A673 (cell line): ENCODE measurements at regions not wholly inside any gene's neighbourhood (a gene's known extent, or its start where the extent isn't known, plus 50 kb on each side); places are given as distances from the start of the nearest gene placed in this dataset.

Experiments
- EZH2 ChIP-seq: fragments of 200-600 bp; sonication (generic); IDR thresholded peaks from 2 replicates; pipeline ENCODE4 v1.6.1; 2017; ENCODE audit warnings: borderline replicate concordance, low read depth, mild to moderate bottlenecking, mixed read lengths, antibody characterized with exemption, low read length; ENCODE audit not compliant: poor library complexity, severe bottlenecking
- TF ChIP-seq, protein P1 (sequence below): fragments of 300-800, 200-600 bp; sonication (generic); conservative IDR thresholded peaks from 2 replicates; pipeline ENCODE4 v1.5.1; 2017; ENCODE audit warnings: low read depth, mild to moderate bottlenecking, antibody characterized with exemption, low read length, moderate library complexity, mixed read lengths

DNA sequence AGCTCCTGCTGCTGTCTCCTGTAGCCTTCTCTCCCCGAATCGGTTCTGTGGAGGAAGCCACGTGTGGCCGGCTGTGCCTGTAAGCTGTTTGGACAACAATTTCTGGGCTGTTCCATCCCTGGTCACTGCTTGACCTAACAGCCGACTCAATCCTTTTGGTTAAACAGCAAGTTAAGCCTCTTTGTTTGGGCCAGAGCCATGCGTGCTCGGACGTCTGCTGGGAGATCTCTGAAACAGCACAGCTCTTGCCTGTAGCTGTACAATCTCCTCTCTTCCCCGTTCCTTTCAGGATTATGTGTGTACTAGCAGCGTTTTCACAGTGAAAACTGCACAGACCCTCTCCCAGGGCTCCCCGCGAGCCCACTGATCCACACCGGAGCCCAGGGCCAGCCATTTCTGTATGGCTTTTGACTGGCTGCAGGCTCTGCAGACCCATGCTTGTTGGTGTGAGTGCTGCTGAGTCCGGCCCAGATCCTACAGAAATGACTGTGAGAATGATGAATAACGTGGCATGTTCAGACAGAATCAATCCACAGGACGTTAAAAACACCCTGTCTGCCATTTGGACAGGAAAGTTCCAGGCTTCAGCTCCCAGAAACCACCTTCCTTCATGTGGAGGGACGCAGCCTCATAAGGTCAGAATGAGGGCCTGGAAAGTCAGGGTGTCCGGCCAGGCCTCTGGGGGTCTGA, 428.6 kb upstream of the ADARB2 start:
- TF ChIP-seq, protein P1, sequence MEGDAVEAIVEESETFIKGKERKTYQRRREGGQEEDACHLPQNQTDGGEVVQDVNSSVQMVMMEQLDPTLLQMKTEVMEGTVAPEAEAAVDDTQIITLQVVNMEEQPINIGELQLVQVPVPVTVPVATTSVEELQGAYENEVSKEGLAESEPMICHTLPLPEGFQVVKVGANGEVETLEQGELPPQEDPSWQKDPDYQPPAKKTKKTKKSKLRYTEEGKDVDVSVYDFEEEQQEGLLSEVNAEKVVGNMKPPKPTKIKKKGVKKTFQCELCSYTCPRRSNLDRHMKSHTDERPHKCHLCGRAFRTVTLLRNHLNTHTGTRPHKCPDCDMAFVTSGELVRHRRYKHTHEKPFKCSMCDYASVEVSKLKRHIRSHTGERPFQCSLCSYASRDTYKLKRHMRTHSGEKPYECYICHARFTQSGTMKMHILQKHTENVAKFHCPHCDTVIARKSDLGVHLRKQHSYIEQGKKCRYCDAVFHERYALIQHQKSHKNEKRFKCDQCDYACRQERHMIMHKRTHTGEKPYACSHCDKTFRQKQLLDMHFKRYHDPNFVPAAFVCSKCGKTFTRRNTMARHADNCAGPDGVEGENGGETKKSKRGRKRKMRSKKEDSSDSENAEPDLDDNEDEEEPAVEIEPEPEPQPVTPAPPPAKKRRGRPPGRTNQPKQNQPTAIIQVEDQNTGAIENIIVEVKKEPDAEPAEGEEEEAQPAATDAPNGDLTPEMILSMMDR, result no peak
- TF ChIP-seq EZH2, result no peak
